ENCODE measurements at regions not wholly inside any gene's neighbourhood (a gene's known extent, or its start where the extent isn't known, plus 50 kb on each side); places are given as distances from the start of the nearest gene placed in this dataset.
"Not testable (repeated sequence)": the region's sequence is repeated elsewhere in the genome, so short reads cannot be mapped to it uniquely, and the experiment has no call there.

GRCh38 chr5:93213111-93213794, 367.8 kb downstream of the NR2F1-AS1 start:
- not testable (repeated sequence) for DNase-seq

GRCh38 chr5:93209476-93209875, 371.5 kb downstream of the NR2F1-AS1 start:
- DNase-seq = no peak

GRCh38 chr5:93208141-93208751, 372.8 kb downstream of the NR2F1-AS1 start:
- no peak for DNase-seq

- no peak for DNase-seq
Measured at GRCh38 chr5:93206203-93206602, 374.8 kb downstream of the NR2F1-AS1 start.

- DNase-seq = no peak
Measured at GRCh38 chr5:93201061-93201460, 380.0 kb downstream of the NR2F1-AS1 start.

DNA sequence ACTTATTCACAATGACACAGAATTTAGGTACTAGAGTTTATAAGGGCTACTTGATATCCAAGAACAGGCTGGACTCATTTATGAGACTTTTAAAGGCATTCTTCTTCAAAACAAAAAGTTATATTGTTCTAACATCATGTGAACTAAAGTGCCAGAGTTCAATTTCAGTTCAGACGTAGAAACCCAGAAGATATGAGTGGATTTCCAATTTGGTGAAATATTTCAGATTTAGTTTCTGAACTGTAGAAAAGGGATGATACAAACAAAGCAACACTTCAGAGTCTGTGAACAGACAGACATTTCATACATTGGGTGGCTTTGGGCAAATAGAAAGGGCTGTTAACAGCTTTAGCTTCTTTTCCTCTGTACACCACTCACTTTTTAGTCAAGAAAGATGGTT, 384.0 kb downstream of the NR2F1-AS1 start:
- DNase-seq = no peak

- no peak for DNase-seq
Measured at GRCh38 chr5:93193431-93194347, 387.3 kb downstream of the NR2F1-AS1 start.

DNA sequence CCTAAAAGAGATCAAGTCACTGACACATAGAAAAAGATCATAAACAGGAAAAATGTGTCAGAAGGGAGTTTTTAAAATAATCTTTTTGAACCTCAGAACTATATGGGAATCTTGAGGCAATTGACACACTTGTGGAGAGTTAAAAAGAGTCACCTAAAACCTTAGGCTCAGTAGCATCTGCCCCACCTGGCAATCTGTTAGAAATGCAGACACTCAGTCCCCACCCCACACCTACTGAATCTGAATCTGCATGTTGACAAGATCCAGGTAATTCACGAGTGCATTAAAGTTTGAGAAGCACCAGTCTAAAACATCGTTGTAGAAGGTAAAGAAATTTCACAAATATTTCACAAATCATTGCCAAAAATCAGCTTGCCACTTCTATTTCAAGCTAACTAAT, 388.3 kb downstream of the NR2F1-AS1 start:
- DNase-seq = no peak

DNA sequence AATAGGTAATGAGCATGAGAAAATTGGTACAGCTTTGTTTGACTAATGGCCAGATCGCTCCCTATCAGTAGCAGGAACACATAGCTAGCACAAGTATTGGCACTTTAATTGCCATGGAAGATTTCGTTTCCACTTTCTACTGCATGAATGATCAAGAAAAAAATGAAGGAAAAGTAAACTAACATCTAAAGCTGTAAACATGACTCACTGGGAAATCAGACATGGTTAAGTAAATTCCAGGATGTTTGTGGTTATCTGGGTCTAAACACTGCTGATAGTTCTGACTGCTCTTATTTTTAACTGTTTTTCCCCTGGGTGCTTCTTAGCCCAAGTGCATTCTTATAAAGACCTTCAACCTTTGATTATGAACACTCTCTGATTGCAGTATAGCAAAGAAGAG, 388.9 kb downstream of the NR2F1-AS1 start:
- no peak for DNase-seq

GRCh38 chr5:93191035-93191817, 389.8 kb downstream of the NR2F1-AS1 start:
- no peak for DNase-seq

- DNase-seq = no peak
Measured at GRCh38 chr5:93189707-93190120, 391.3 kb downstream of the NR2F1-AS1 start.

GRCh38 chr5:93188876-93189485, 392.0 kb downstream of the NR2F1-AS1 start:
- DNase-seq = no peak

- no peak for DNase-seq
Measured at GRCh38 chr5:93186076-93186682, 394.8 kb downstream of the NR2F1-AS1 start.

DNA sequence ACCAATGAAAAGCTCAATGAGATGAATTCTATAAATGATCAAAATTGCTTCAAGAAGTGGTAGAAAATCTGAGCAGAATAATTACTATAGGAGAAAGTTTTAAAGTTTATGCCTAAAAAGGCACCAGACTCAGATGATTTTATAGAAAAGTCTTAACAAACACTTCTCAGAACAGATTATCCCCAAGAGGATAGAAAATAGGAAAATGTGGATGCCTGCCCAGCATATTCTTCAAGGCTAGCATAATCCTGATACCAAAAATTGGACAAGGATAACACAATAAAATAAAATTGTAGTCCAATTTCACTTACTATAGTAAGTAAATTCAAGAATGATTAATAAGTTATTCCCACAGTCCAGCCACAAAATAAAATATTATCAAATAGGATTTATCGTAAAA, 397.0 kb downstream of the NR2F1-AS1 start:
- DNase-seq = no peak

- DNase-seq = no peak
Measured at GRCh38 chr5:93179466-93179865, 401.6 kb downstream of the NR2F1-AS1 start.

GRCh38 chr5:93174930-93175329, 406.1 kb downstream of the NR2F1-AS1 start:
- no peak for DNase-seq

GRCh38 chr5:93165559-93165958, 415.5 kb downstream of the NR2F1-AS1 start:
- DNase-seq = no peak

- no peak for DNase-seq
Measured at GRCh38 chr5:93164690-93165089, 416.3 kb downstream of the NR2F1-AS1 start.

GRCh38 chr5:93163010-93163663, 417.9 kb downstream of the NR2F1-AS1 start:
- no peak for DNase-seq

DNA sequence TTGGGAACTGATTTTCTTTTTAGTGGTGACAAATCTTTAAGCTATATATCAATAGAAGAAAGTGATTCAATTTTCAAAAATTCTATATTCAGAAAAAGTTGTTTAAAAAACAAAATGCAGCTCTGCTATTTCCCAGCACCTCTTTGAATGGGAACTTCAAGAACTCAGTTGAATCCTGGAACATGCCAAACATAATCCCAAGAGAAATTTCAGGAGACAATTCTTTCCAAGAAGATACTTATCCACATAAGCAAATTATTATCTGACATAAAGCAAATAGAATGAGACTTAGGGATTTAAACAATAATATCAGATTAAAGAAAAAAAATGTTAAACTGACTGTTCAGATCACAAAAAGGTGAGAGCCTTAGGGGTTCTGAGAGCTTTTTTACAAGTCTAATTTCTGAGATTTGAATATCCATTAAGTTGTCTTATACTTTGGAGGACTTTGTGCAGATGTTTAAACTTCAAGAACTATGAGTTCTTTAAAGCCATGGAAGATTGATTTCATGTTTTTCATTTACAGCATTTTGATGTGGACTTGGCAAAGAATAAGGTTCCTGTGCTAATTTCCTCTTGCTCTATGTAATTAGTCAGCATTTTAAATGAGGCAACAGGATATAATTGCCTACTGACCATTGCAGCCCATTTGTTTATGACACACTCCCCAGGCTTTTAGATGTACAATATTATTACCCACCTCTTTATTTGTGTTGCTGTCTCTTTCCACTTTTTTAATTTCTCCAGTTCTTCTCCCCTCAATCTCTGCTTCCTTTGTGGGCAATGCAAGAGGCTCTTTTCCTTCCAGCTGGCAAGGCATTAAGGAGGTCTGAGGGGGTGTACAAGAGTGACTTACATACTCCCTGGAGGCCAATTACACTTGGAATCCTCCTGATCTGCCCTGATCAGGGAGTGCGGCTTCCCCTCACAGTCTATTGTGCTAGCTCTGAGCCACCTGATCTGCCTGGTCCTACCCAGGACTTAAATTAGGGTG, 419.1 kb downstream of the NR2F1-AS1 start:
- no peak for DNase-seq

Data from NCI-H1092 treated with DMSO at 0.1 percent for 48 hours (cell line).